GM18951 (cell line): ENCODE measurements at regions not wholly inside any gene's neighbourhood (a gene's known extent, or its start where the extent isn't known, plus 50 kb on each side); places are given as distances from the start of the nearest gene placed in this dataset.

Source experiments
- POLR2A ChIP-seq: IDR thresholded peaks from 4 replicates; pipeline ENCODE4 v1.6.1; 2011; ENCODE audit warnings: mild to moderate bottlenecking; ENCODE audit not compliant: insufficient read length, insufficient read depth; ENCODE audit errors: extremely low read depth
- in situ Hi-C: fragments of 300-500 bp; cut with MboI; formaldehyde crosslinking; loops from one replicate; pipeline ENCODE4 v1.12.0; 2022; ENCODE audit warnings: low sequenced_read_pairs, mixed read lengths, inconsistent platforms; ENCODE audit not compliant: unreplicated experiment

GRCh38 chr1:22271847-22272801, 129.2 kb upstream of the WNT4 start:
- in situ Hi-C loops, result no loop called here

GRCh38 chr1:22273686-22274681, 131.1 kb upstream of the WNT4 start:
- no peak for TF ChIP-seq POLR2A
- in situ Hi-C loops, result no loop called here

More at GRCh38 chr1:22271847-22272801, 129.2 kb upstream of the WNT4 start:
- no peak for TF ChIP-seq POLR2A

- no peak for TF ChIP-seq POLR2A
- in situ Hi-C loops, result no loop called here
These were observed 132.3 kb upstream of the WNT4 start for GRCh38 chr1:22275167-22275566.

GRCh38 chr1:22275626-22276395, 132.9 kb upstream of the WNT4 start:
- in situ Hi-C loops, result no loop called here
- TF ChIP-seq POLR2A, result no peak

GRCh38 chr1:22276396-22276748, 133.5 kb upstream of the WNT4 start:
- in situ Hi-C loops, result no loop called here
- TF ChIP-seq POLR2A, result no peak

- in situ Hi-C loops, result no loop called here
These were observed 134.8 kb upstream of the WNT4 start for GRCh38 chr1:22277662-22278061.

GRCh38 chr1:22279735-22280134, 136.8 kb upstream of the WNT4 start:
- no peak for TF ChIP-seq POLR2A
- in situ Hi-C loops, result no loop called here

More at GRCh38 chr1:22277662-22278061, 134.8 kb upstream of the WNT4 start:
- TF ChIP-seq POLR2A, result no peak

GRCh38 chr1:22280526-22280925, 137.6 kb upstream of the WNT4 start:
- TF ChIP-seq POLR2A, result no peak
- in situ Hi-C loops, result no loop called here

- no peak for TF ChIP-seq POLR2A
- in situ Hi-C loops, result no loop called here
These were observed 138.8 kb upstream of the WNT4 start for GRCh38 chr1:22281521-22282363.

- in situ Hi-C loops, result no loop called here
- no peak for TF ChIP-seq POLR2A
These were observed 139.6 kb upstream of the WNT4 start for GRCh38 chr1:22282364-22282995.

GRCh38 chr1:22283596-22283995, 140.7 kb upstream of the WNT4 start:
- in situ Hi-C loops, result no loop called here

More at GRCh38 chr1:22283596-22283995, 140.7 kb upstream of the WNT4 start:
- TF ChIP-seq POLR2A, result no peak
